GM23338 (cell line): ENCODE measurements at regions not wholly inside any gene's neighbourhood (a gene's known extent, or its start where the extent isn't known, plus 50 kb on each side); places are given as distances from the start of the nearest gene placed in this dataset.
"Not testable (repeated sequence)": the region's sequence is repeated elsewhere in the genome, so short reads cannot be mapped to it uniquely, and the experiment has no call there.

Experiments
- CREB1 ChIP-seq: fragments of 250-450 bp; sonication (Bioruptor Pico); IDR thresholded peaks from 2 replicates; pipeline ENCODE4 v1.5.0; 2020; ENCODE audit warnings: low read depth, mild to moderate bottlenecking, moderate library complexity
- CTCF ChIP-seq, 2 experiments: fragments of 200-600 bp in 1 of 2; sonication (generic) in 1 of 2; conservative IDR thresholded peaks; 2 replicates each; pipeline versions ENCODE4 v1.5.1 to v1.6.1; 2016 to 2017; ENCODE audit warnings: antibody characterized with exemption in 2 of 2, low read depth in 2 of 2, mild to moderate bottlenecking in 2 of 2, moderate library complexity in 1 of 2
- ETS1 ChIP-seq: IDR thresholded peaks from 2 replicates; pipeline ENCODE4 v1.6.1; 2016; ENCODE audit warnings: antibody characterized with exemption
- EZH2 ChIP-seq: fragments of 200-600 bp; sonication (generic); IDR thresholded peaks from one replicate; pipeline ENCODE4 v1.8.0; 2017; ENCODE audit warnings: antibody characterized with exemption, mild to moderate bottlenecking, low read depth; ENCODE audit not compliant: unreplicated experiment
- EZH2phosphoT487 ChIP-seq: fragments of 200-600 bp; sonication (generic); IDR thresholded peaks from one replicate; pipeline ENCODE4 v1.8.1; 2018; ENCODE audit warnings: antibody characterized with exemption; ENCODE audit not compliant: unreplicated experiment
- JUNB ChIP-seq: IDR thresholded peaks from one replicate; pipeline ENCODE4 v1.6.1; 2016; ENCODE audit warnings: antibody characterized with exemption; ENCODE audit not compliant: unreplicated experiment
- POLR2AphosphoS5 ChIP-seq: IDR thresholded peaks from 2 replicates; pipeline ENCODE4 v1.6.1; 2016; ENCODE audit warnings: antibody characterized with exemption, low read depth
- REST ChIP-seq: IDR thresholded peaks from one replicate; pipeline ENCODE4 v1.6.1; 2018; ENCODE audit warnings: antibody characterized with exemption; ENCODE audit not compliant: unreplicated experiment
- STAT1 ChIP-seq: IDR thresholded peaks from one replicate; pipeline ENCODE4 v1.6.1; 2016; ENCODE audit warnings: antibody characterized with exemption; ENCODE audit not compliant: unreplicated experiment

GRCh38 chr9:31937737-31938136 lies 446.7 kb upstream of the ACO1 start:
- not testable (repeated sequence) for TF ChIP-seq CTCF (conservative IDR thresholded peaks at IDR 0.05; ENCODE audit: low read depth in 2 of 2); POLR2AphosphoS5; EZH2; EZH2phosphoT487; REST; ETS1; JUNB; STAT1; CREB1 (CRISPR knock-in tag)
